ENCODE measurements at regions not wholly inside any gene's neighbourhood (a gene's known extent, or its start where the extent isn't known, plus 50 kb on each side); places are given as distances from the start of the nearest gene placed in this dataset.

DNA sequence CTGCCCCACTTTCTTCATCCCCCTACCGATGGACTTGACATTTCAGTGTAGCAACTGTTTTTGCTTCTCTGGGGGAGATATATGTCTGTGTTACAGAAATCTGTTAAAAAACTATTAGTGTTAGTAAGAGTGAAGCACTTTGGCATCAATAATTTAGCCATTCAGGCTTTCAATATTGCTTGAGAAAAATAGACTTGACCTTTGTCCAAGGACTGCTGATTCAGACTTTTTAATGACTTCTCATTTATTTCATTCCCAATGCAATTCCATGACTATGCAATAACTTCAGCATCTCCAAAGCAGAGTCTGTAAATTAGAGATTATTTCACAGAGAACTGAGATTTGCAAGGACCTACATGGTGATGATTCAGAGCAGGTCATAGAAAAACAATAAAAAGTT, 104.1 kb upstream of the SPEF2 start:
- H3K4ac ChIP-seq (ENCODE audit: low read length) = no peak overlapping the region
- no peaks in the 10 kb centered on the region for H3K4me1 ChIP-seq (ENCODE audit: control insufficient read depth in 2 of 2, insufficient read depth in 1 of 2, low read depth in 1 of 2, low read length in 2 of 2)
- H3K27ac ChIP-seq (replicated peaks; ENCODE audit: low read length) = no peak overlapping the region
- no peak overlapping the region for H3K14ac ChIP-seq (ENCODE audit: low read length)
- no peak overlapping the region for H3K4me3 ChIP-seq (ENCODE audit: low read length in 2 of 2)
- H3K36me3 ChIP-seq (replicated peaks in 1 of 2; ENCODE audit: control insufficient read depth in 2 of 2, insufficient read depth in 2 of 2, low read length in 2 of 2) = no peaks in the 10 kb centered on the region
- no peak overlapping the region for H4K91ac ChIP-seq (ENCODE audit: low read depth, low read length, poor library complexity)
- H3K18ac ChIP-seq (ENCODE audit: low read length) = no peak overlapping the region
- no peak overlapping the region for H2AFZ ChIP-seq (ENCODE audit: low read length)
- no peak for DNase-seq (ENCODE audit: low spot score)
- no peaks in the 10 kb centered on the region for H3K79me1 ChIP-seq (ENCODE audit: low read depth, low read length)
- WGBS, 2 donors (ENCODE audit: extremely low coverage in 2 of 2, insufficient read length in 2 of 2, insufficient replicate concordance in 1 of 2) = no CpG with 5 or more reads among the region's 1 CpG
- no peaks in the 10 kb centered on the region for H3K27me3 ChIP-seq (ENCODE audit: control insufficient read depth in 3 of 3, insufficient read depth in 3 of 3, low read depth in 1 of 3, low read length in 3 of 3)
- no peak overlapping the region for H3K23ac ChIP-seq (ENCODE audit: low read depth, low read length, poor library complexity)
- no peak overlapping the region for H2AK5ac ChIP-seq (ENCODE audit: low read depth, low read length)
- no peak overlapping the region for H3K4me2 ChIP-seq (ENCODE audit: insufficient read depth, low read length, poor library complexity, severe bottlenecking)
- no peak overlapping the region for H2BK15ac ChIP-seq (ENCODE audit: low read length)
- H4K8ac ChIP-seq (ENCODE audit: low read depth, low read length) = no peak overlapping the region
- no peak overlapping the region for H3K9ac ChIP-seq (ENCODE audit: low read depth, low read length, poor library complexity)
- H2BK12ac ChIP-seq (ENCODE audit: low read length) = no peak overlapping the region
- peaks cover 0 to 2% of the 10 kb centered on the region in 2 donors for H3K9me3 ChIP-seq (replicated peaks in 1 of 2; ENCODE audit: control insufficient read depth in 2 of 2, insufficient read depth in 1 of 2, low read depth in 1 of 2, low read length in 2 of 2)
- H2BK120ac ChIP-seq (ENCODE audit: low read depth, low read length) = no peak overlapping the region
- H2BK5ac ChIP-seq (ENCODE audit: low read length) = no peak overlapping the region

DNA sequence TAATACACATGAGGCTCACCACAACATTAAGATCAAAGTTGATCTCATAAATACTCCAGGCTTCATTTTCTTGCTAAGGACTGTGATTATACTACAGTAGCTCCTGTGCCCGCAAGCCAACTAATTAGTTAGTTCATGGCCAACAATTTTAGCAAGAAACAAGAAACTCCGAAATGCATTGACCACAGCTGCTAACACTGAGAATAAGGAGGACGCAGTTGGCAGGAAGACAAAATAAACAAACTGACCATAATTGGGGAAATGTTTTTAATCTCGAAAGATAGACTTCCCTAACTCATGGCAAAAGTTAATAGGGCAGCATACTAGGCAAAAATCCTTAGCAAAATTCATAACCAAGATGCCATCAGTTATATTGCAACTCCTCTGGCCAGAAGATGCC, 115.5 kb upstream of the SPEF2 start:
- no peak overlapping the region for H2AK5ac ChIP-seq (ENCODE audit: low read depth, low read length)
- no peak overlapping the region for H3K23ac ChIP-seq (ENCODE audit: low read depth, low read length, poor library complexity)
- no peak overlapping the region for H2BK5ac ChIP-seq (ENCODE audit: low read length)
- H3K27ac ChIP-seq (replicated peaks; ENCODE audit: low read length) = no peak overlapping the region
- no peak overlapping the region for H3K4me3 ChIP-seq (ENCODE audit: low read length in 2 of 2)
- no peaks in the 10 kb centered on the region for H3K4me1 ChIP-seq (ENCODE audit: control insufficient read depth in 2 of 2, insufficient read depth in 1 of 2, low read depth in 1 of 2, low read length in 2 of 2)
- H3K4ac ChIP-seq (ENCODE audit: low read length) = no peak overlapping the region
- H3K14ac ChIP-seq (ENCODE audit: low read length) = no peak overlapping the region
- H2BK15ac ChIP-seq (ENCODE audit: low read length) = no peak overlapping the region
- no peak overlapping the region for H4K8ac ChIP-seq (ENCODE audit: low read depth, low read length)
- H2BK120ac ChIP-seq (ENCODE audit: low read depth, low read length) = no peak overlapping the region
- no peak overlapping the region for H2AFZ ChIP-seq (ENCODE audit: low read length)
- H3K4me2 ChIP-seq (ENCODE audit: insufficient read depth, low read length, poor library complexity, severe bottlenecking) = no peak overlapping the region
- H3K18ac ChIP-seq (ENCODE audit: low read length) = no peak overlapping the region
- no peaks in the 10 kb centered on the region for H3K79me1 ChIP-seq (ENCODE audit: low read depth, low read length)
- no peak overlapping the region for H3K9ac ChIP-seq (ENCODE audit: low read depth, low read length, poor library complexity)
- no CpG with 5 or more reads among the region's 4 CpGs for WGBS, 2 donors (ENCODE audit: extremely low coverage in 2 of 2, insufficient read length in 2 of 2, insufficient replicate concordance in 1 of 2)
- no peak for DNase-seq (ENCODE audit: low spot score)
- no peak overlapping the region for H2BK12ac ChIP-seq (ENCODE audit: low read length)
- no peaks in the 10 kb centered on the region for H3K27me3 ChIP-seq (ENCODE audit: control insufficient read depth in 3 of 3, insufficient read depth in 3 of 3, low read depth in 1 of 3, low read length in 3 of 3)
- H3K9me3 ChIP-seq (replicated peaks in 1 of 2; ENCODE audit: control insufficient read depth in 2 of 2, insufficient read depth in 1 of 2, low read depth in 1 of 2, low read length in 2 of 2) = no peaks in the 10 kb centered on the region
- H3K36me3 ChIP-seq (replicated peaks in 1 of 2; ENCODE audit: control insufficient read depth in 2 of 2, insufficient read depth in 2 of 2, low read length in 2 of 2) = no peaks in the 10 kb centered on the region
- no peak overlapping the region for H4K91ac ChIP-seq (ENCODE audit: low read depth, low read length, poor library complexity)

DNA sequence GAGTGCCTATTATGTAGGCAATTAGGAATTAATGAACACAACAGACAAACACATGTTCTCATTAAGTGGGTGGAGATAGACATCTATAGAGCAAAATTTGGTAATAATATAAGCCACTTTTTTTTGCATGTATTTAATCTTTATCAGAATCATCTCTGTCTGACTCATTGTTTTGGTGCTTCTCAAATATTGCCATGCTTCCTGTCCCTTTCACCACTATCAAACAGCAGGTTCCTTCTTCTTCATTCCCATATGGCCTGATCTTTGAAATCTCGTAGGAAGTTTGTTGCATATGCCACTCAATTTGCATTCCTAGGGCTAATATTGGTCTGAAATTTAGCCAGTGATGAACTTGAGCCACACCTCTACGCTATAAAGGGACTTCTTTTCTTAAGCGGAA, 128.9 kb upstream of the SPEF2 start:
- H3K4me3 ChIP-seq (ENCODE audit: low read length in 2 of 2) = no peak overlapping the region
- H3K9me3 ChIP-seq (replicated peaks in 1 of 2; ENCODE audit: control insufficient read depth in 2 of 2, insufficient read depth in 1 of 2, low read depth in 1 of 2, low read length in 2 of 2) = no peaks in the 10 kb centered on the region
- H2BK15ac ChIP-seq (ENCODE audit: low read length) = no peak overlapping the region
- H3K27me3 ChIP-seq (ENCODE audit: control insufficient read depth in 3 of 3, insufficient read depth in 3 of 3, low read depth in 1 of 3, low read length in 3 of 3) = no peaks in the 10 kb centered on the region
- H4K91ac ChIP-seq (ENCODE audit: low read depth, low read length, poor library complexity) = no peak overlapping the region
- H3K4ac ChIP-seq (ENCODE audit: low read length) = no peak overlapping the region
- H2BK5ac ChIP-seq (ENCODE audit: low read length) = no peak overlapping the region
- H3K14ac ChIP-seq (ENCODE audit: low read length) = no peak overlapping the region
- no peaks in the 10 kb centered on the region for H3K36me3 ChIP-seq (replicated peaks in 1 of 2; ENCODE audit: control insufficient read depth in 2 of 2, insufficient read depth in 2 of 2, low read length in 2 of 2)
- no peak overlapping the region for H3K4me2 ChIP-seq (ENCODE audit: insufficient read depth, low read length, poor library complexity, severe bottlenecking)
- no peak for DNase-seq (ENCODE audit: low spot score)
- no peak overlapping the region for H3K23ac ChIP-seq (ENCODE audit: low read depth, low read length, poor library complexity)
- no CpG with 5 or more reads among the region's 3 CpGs for whole genome bisulfite sequencing, 2 donors (ENCODE audit: extremely low coverage in 2 of 2, insufficient read length in 2 of 2, insufficient replicate concordance in 1 of 2)
- no peak overlapping the region for H3K27ac ChIP-seq (replicated peaks; ENCODE audit: low read length)
- H3K4me1 ChIP-seq (ENCODE audit: control insufficient read depth in 2 of 2, insufficient read depth in 1 of 2, low read depth in 1 of 2, low read length in 2 of 2) = no peaks in the 10 kb centered on the region
- H2BK120ac ChIP-seq (ENCODE audit: low read depth, low read length) = no peak overlapping the region
- H3K9ac ChIP-seq (ENCODE audit: low read depth, low read length, poor library complexity) = no peak overlapping the region
- no peaks in the 10 kb centered on the region for H3K79me1 ChIP-seq (ENCODE audit: low read depth, low read length)
- no peak overlapping the region for H3K18ac ChIP-seq (ENCODE audit: low read length)
- H4K8ac ChIP-seq (ENCODE audit: low read depth, low read length) = no peak overlapping the region
- H2AK5ac ChIP-seq (ENCODE audit: low read depth, low read length) = no peak overlapping the region
- no peak overlapping the region for H2BK12ac ChIP-seq (ENCODE audit: low read length)
- no peak overlapping the region for H2AFZ ChIP-seq (ENCODE audit: low read length)

DNA sequence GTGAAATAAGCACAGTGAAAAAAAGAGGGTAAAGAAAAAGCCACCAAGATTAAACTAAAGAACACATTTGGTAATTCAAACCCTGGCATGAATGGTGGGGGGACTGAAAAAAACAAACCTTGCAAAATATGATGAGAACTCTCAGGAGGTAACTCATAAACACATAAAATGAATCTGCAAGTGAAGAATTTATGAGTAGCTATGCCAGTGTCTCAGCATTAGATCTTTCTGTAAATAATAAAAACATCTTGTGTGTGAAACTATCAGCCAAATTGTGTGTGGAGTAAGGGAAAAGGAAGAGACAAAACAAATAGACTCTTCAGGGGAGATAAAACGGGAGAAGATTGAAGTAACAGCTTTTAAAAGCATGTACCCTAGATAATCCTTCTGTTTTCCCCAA, 129.6 kb upstream of the SPEF2 start:
- no peak overlapping the region for H2BK5ac ChIP-seq (ENCODE audit: low read length)
- H3K27me3 ChIP-seq (ENCODE audit: control insufficient read depth in 3 of 3, insufficient read depth in 3 of 3, low read depth in 1 of 3, low read length in 3 of 3) = no peaks in the 10 kb centered on the region
- no peak overlapping the region for H3K18ac ChIP-seq (ENCODE audit: low read length)
- H3K4ac ChIP-seq (ENCODE audit: low read length) = no peak overlapping the region
- no peaks in the 10 kb centered on the region for H3K9me3 ChIP-seq (replicated peaks in 1 of 2; ENCODE audit: control insufficient read depth in 2 of 2, insufficient read depth in 1 of 2, low read depth in 1 of 2, low read length in 2 of 2)
- no peak overlapping the region for H2BK15ac ChIP-seq (ENCODE audit: low read length)
- no CpG with 5 or more reads among the region's 1 CpG for WGBS, 2 donors (ENCODE audit: extremely low coverage in 2 of 2, insufficient read length in 2 of 2, insufficient replicate concordance in 1 of 2)
- no peak overlapping the region for H4K8ac ChIP-seq (ENCODE audit: low read depth, low read length)
- no peak for DNase-seq (ENCODE audit: low spot score)
- no peak overlapping the region for H2AK5ac ChIP-seq (ENCODE audit: low read depth, low read length)
- no peak overlapping the region for H2BK120ac ChIP-seq (ENCODE audit: low read depth, low read length)
- no peak overlapping the region for H3K4me2 ChIP-seq (ENCODE audit: insufficient read depth, low read length, poor library complexity, severe bottlenecking)
- no peak overlapping the region for H3K23ac ChIP-seq (ENCODE audit: low read depth, low read length, poor library complexity)
- no peak overlapping the region for H2BK12ac ChIP-seq (ENCODE audit: low read length)
- no peaks in the 10 kb centered on the region for H3K79me1 ChIP-seq (ENCODE audit: low read depth, low read length)
- H3K4me3 ChIP-seq (ENCODE audit: low read length in 2 of 2) = no peak overlapping the region
- no peak overlapping the region for H2AFZ ChIP-seq (ENCODE audit: low read length)
- H3K27ac ChIP-seq (replicated peaks; ENCODE audit: low read length) = no peak overlapping the region
- no peak overlapping the region for H4K91ac ChIP-seq (ENCODE audit: low read depth, low read length, poor library complexity)
- H3K9ac ChIP-seq (ENCODE audit: low read depth, low read length, poor library complexity) = no peak overlapping the region
- H3K14ac ChIP-seq (ENCODE audit: low read length) = no peak overlapping the region
- no peaks in the 10 kb centered on the region for H3K4me1 ChIP-seq (ENCODE audit: control insufficient read depth in 2 of 2, insufficient read depth in 1 of 2, low read depth in 1 of 2, low read length in 2 of 2)
- no peaks in the 10 kb centered on the region for H3K36me3 ChIP-seq (replicated peaks in 1 of 2; ENCODE audit: control insufficient read depth in 2 of 2, insufficient read depth in 2 of 2, low read length in 2 of 2)

Data from neuronal stem cell (in vitro differentiated cells).